H9 (cell line): ENCODE measurements at regions not wholly inside any gene's neighbourhood (a gene's known extent, or its start where the extent isn't known, plus 50 kb on each side); places are given as distances from the start of the nearest gene placed in this dataset.

Source experiments
- DNase-seq: peaks from one replicate; pipeline ENCODE4 v3.0.0-alpha.2; 2017
- H2AFZ ChIP-seq: one replicate; pipeline ENCODE4 v1.6.1; 2013; ENCODE audit warnings: mild to moderate bottlenecking, low read length, control low read depth, moderate library complexity
- H2AK5ac ChIP-seq: 2 replicates; pipeline ENCODE4 v1.6.1; 2013; ENCODE audit warnings: low read length, control low read depth, mixed read lengths; ENCODE audit not compliant: insufficient read length
- H2BK120ac ChIP-seq: one replicate; pipeline ENCODE4 v1.6.1; 2013; ENCODE audit warnings: low read depth, mild to moderate bottlenecking, low read length, control low read depth, inconsistent platforms; ENCODE audit not compliant: poor library complexity, severe bottlenecking
- H2BK12ac ChIP-seq: 2 replicates; pipeline ENCODE4 v1.6.1; 2013; ENCODE audit warnings: low read length, control low read depth, mixed read lengths, low read depth; ENCODE audit not compliant: insufficient read length
- H2BK15ac ChIP-seq: 2 replicates; pipeline ENCODE4 v1.6.1; 2013; ENCODE audit warnings: low read depth, low read length, control low read depth
- H2BK20ac ChIP-seq: one replicate; pipeline ENCODE4 v1.6.1; 2013; ENCODE audit warnings: low read depth, mild to moderate bottlenecking, low read length, control low read depth, inconsistent platforms; ENCODE audit not compliant: poor library complexity, severe bottlenecking
- H2BK5ac ChIP-seq: 2 replicates; pipeline ENCODE4 v1.6.1; 2013; ENCODE audit warnings: low read length, control low read depth, mixed read lengths; ENCODE audit not compliant: insufficient read length
- H3K14ac ChIP-seq: 2 replicates; pipeline ENCODE4 v1.6.1; 2013; ENCODE audit warnings: low read length, control low read depth; ENCODE audit not compliant: insufficient read depth
- H3K18ac ChIP-seq: 2 replicates; pipeline ENCODE4 v1.6.1; 2013; ENCODE audit warnings: low read depth, mild to moderate bottlenecking, mixed read lengths, low read length, control low read depth; ENCODE audit not compliant: insufficient read length
- H3K23ac ChIP-seq: 2 replicates; pipeline ENCODE4 v1.6.1; 2013; ENCODE audit warnings: low read length, control low read depth, mixed read lengths, low read depth; ENCODE audit not compliant: insufficient read length
- H3K23me2 ChIP-seq: 2 replicates; pipeline ENCODE4 v1.6.1; 2013; ENCODE audit warnings: low read depth, mild to moderate bottlenecking, mixed read lengths, low read length, control low read depth; ENCODE audit not compliant: insufficient read length, poor library complexity, severe bottlenecking
- H3K27ac ChIP-seq: 2 replicates; pipeline ENCODE4 v1.5.1; 2013; ENCODE audit warnings: low read length, control low read depth, mixed read lengths, low read depth; ENCODE audit not compliant: insufficient read length
- H3K27me3 ChIP-seq: 2 replicates; pipeline ENCODE4 v1.6.1; 2013; ENCODE audit warnings: low read length, control low read depth, inconsistent platforms; ENCODE audit not compliant: insufficient read depth
- H3K4ac ChIP-seq: 2 replicates; pipeline ENCODE4 v1.6.1; 2013; ENCODE audit warnings: low read depth, mild to moderate bottlenecking, control low read depth, inconsistent platforms, low read length, moderate library complexity
- H3K4me1 ChIP-seq: 2 replicates; pipeline ENCODE4 v1.6.1; 2013; ENCODE audit warnings: low read length, control low read depth, inconsistent platforms; ENCODE audit not compliant: insufficient read depth
- H3K4me2 ChIP-seq: 2 replicates; pipeline ENCODE4 v1.6.1; 2013; ENCODE audit warnings: low read length, control low read depth, mixed read lengths; ENCODE audit not compliant: insufficient read length, insufficient read depth
- H3K56ac ChIP-seq: 2 replicates; pipeline ENCODE4 v1.6.1; 2013; ENCODE audit warnings: low read depth, mild to moderate bottlenecking, mixed read lengths, low read length, control low read depth; ENCODE audit not compliant: insufficient read length
- H3K79me1 ChIP-seq: 2 replicates; pipeline ENCODE4 v1.6.1; 2013; ENCODE audit warnings: low read depth, mild to moderate bottlenecking, moderate library complexity, low read length, control low read depth, inconsistent platforms; ENCODE audit not compliant: insufficient read depth, poor library complexity, severe bottlenecking
- H3K79me2 ChIP-seq: 2 replicates; pipeline ENCODE4 v1.6.1; 2013; ENCODE audit warnings: low read length, control low read depth, inconsistent platforms; ENCODE audit not compliant: insufficient read depth
- H3K9ac ChIP-seq: 2 replicates; pipeline ENCODE4 v1.6.1; 2013; ENCODE audit warnings: low read length, control low read depth, mixed read lengths; ENCODE audit not compliant: insufficient read length; ENCODE audit errors: extremely low read depth
- H3K9me3 ChIP-seq: one replicate; pipeline ENCODE4 v1.6.1; 2013; ENCODE audit warnings: low read depth, low read length, inconsistent platforms; ENCODE audit not compliant: control insufficient read depth
- H3T11ph ChIP-seq: one replicate; pipeline ENCODE4 v1.6.1; 2013; ENCODE audit warnings: mild to moderate bottlenecking, low read length, control low read depth, inconsistent platforms
- H4K20me1 ChIP-seq: one replicate; pipeline ENCODE4 v1.6.1; 2013; ENCODE audit not compliant: control insufficient read depth, insufficient read length, insufficient read depth
- H4K5ac ChIP-seq: 2 replicates; pipeline ENCODE4 v1.6.1; 2013; ENCODE audit warnings: low read depth, mild to moderate bottlenecking, mixed read lengths, low read length, control low read depth; ENCODE audit not compliant: insufficient read length
- H4K8ac ChIP-seq: replicated peaks from 2 replicates; pipeline ENCODE4 v1.6.1; 2013; ENCODE audit warnings: low read length, control low read depth, mixed read lengths, low read depth; ENCODE audit not compliant: insufficient read length
- H4K91ac ChIP-seq: 2 replicates; pipeline ENCODE4 v1.6.1; 2013; ENCODE audit warnings: low read depth, mild to moderate bottlenecking, moderate library complexity, mixed read lengths, low read length, control low read depth; ENCODE audit not compliant: insufficient read length
- H3K27ac Mint-ChIP-seq, 3 experiments: 2 replicates in 2 of 3; 3 replicates in 1 of 3; pipeline ENCODE4 v1.8.0; 2020 to 2021; ENCODE audit warnings: mixed read lengths in 3 of 3, mild to moderate bottlenecking in 1 of 3, moderate library complexity in 1 of 3
- H3K27me3 Mint-ChIP-seq: 2 replicates; pipeline ENCODE4 v1.8.0; 2021; ENCODE audit warnings: low read depth, mild to moderate bottlenecking, moderate library complexity, mixed read lengths
- H3K36me3 Mint-ChIP-seq, 3 experiments: 2 replicates in 2 of 3; 3 replicates in 1 of 3; pipeline ENCODE4 v1.8.0; 2020 to 2021; ENCODE audit warnings: low read depth in 3 of 3, mixed read lengths in 3 of 3; ENCODE audit not compliant: insufficient read depth in 1 of 3
- H3K4me1 Mint-ChIP-seq, 2 experiments: 2 replicates each; pipeline ENCODE4 v1.8.0; 2020; ENCODE audit warnings: mixed read lengths in 2 of 2
- H3K4me3 Mint-ChIP-seq, 2 experiments: 2 replicates in 1 of 2; 3 replicates in 1 of 2; pipeline ENCODE4 v1.8.0; 2020 to 2021; ENCODE audit warnings: mild to moderate bottlenecking in 2 of 2, mixed read lengths in 2 of 2, moderate library complexity in 1 of 2
- H3K9me3 Mint-ChIP-seq, 2 experiments: 2 replicates in 1 of 2; 3 replicates in 1 of 2; pipeline ENCODE4 v1.8.0; 2020; ENCODE audit warnings: mild to moderate bottlenecking in 2 of 2, mixed read lengths in 2 of 2, moderate library complexity in 1 of 2
- WGBS: extraction: QIAGEN DNeasy Blood & Tissue Kit; methylation state at CpG from one replicate; pipeline ENCODE4 v1.1.7; 2013; ENCODE audit warnings: missing lambda C conversion rate, low lambda C conversion rate, mixed read lengths; ENCODE audit not compliant: insufficient read length; ENCODE audit errors: extremely low coverage; 5-methylcytosine and 5-hydroxymethylcytosine counted together
- TF ChIP-seq, protein P1 (sequence below): fragments of 200-600 bp; sonication (generic); conservative IDR thresholded peaks from 3 replicates; pipeline ENCODE4 v1.8.0; 2021; ENCODE audit warnings: antibody characterized with exemption, mild to moderate bottlenecking

DNA sequence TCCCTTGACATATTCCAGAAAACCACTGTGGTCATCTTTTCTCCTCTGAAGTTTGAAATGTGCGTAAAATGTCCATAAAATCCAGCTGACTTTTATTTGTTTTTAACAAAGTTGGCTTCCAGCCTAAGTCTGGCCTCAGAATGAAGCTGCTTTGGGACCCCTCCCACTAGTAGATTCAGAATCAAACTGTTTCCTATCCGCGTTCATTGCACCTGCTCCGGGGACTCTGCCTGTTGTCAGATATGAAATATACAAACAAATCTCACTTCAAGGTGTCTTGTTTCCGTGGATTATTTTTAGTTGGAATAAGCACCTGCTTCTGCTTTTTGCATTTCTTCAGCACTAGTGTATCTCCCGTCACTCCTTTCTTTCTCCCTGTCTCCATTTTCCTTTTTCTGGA is 115.7 kb upstream of the FHL2 start:
- no peaks in the 10 kb centered on the region for H3K79me2 ChIP-seq
- no peak overlapping the region for H2AFZ ChIP-seq
- WGBS: no CpG with 5 or more reads among the region's 6 CpGs
- H4K5ac ChIP-seq: no peak overlapping the region
- no peak overlapping the region for H3T11ph ChIP-seq
- Mint-ChIP-seq H3K4me1 (no peaks in the 10 kb centered on the region), H3K36me3 (no peaks in the 10 kb centered on the region), H3K27me3 (peaks cover 4% of the 10 kb centered on the region; the same call in 1 of the 2 replicates), H3K9me3 (no peaks in the 10 kb centered on the region), H3K4me3 (no peak overlapping the region), H3K27ac (no peak overlapping the region)
- no peak for DNase-seq
- no peak overlapping the region for H2BK15ac ChIP-seq
- no peaks in the 10 kb centered on the region for H3K4me1 ChIP-seq
- H4K91ac ChIP-seq: no peak overlapping the region
- H3K56ac ChIP-seq: no peak overlapping the region
- no peak overlapping the region for H2BK12ac ChIP-seq
- no peak overlapping the region for H2AK5ac ChIP-seq
- no peak overlapping the region for H2BK5ac ChIP-seq
- H3K79me1 ChIP-seq: no peaks in the 10 kb centered on the region
- no peaks in the 10 kb centered on the region; the same call in 1 of the 2 replicates for H3K27me3 ChIP-seq
- no peak overlapping the region for H3K23ac ChIP-seq
- no peak overlapping the region for H4K8ac ChIP-seq
- H4K20me1 ChIP-seq: no peaks in the 10 kb centered on the region
- H3K4me2 ChIP-seq: no peak overlapping the region
- H3K18ac ChIP-seq: no peak overlapping the region
- no peaks in the 10 kb centered on the region for H3K9me3 ChIP-seq
- TF ChIP-seq, protein P1, sequence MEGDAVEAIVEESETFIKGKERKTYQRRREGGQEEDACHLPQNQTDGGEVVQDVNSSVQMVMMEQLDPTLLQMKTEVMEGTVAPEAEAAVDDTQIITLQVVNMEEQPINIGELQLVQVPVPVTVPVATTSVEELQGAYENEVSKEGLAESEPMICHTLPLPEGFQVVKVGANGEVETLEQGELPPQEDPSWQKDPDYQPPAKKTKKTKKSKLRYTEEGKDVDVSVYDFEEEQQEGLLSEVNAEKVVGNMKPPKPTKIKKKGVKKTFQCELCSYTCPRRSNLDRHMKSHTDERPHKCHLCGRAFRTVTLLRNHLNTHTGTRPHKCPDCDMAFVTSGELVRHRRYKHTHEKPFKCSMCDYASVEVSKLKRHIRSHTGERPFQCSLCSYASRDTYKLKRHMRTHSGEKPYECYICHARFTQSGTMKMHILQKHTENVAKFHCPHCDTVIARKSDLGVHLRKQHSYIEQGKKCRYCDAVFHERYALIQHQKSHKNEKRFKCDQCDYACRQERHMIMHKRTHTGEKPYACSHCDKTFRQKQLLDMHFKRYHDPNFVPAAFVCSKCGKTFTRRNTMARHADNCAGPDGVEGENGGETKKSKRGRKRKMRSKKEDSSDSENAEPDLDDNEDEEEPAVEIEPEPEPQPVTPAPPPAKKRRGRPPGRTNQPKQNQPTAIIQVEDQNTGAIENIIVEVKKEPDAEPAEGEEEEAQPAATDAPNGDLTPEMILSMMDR: no peak
- H3K27ac ChIP-seq: no peak overlapping the region
- H2BK20ac ChIP-seq: no peak overlapping the region
- H2BK120ac ChIP-seq: no peak overlapping the region
- H3K23me2 ChIP-seq: no peaks in the 10 kb centered on the region
- H3K4ac ChIP-seq: no peak overlapping the region
- H3K9ac ChIP-seq: no peak overlapping the region
- H3K14ac ChIP-seq: no peak overlapping the region
